CD1c-positive myeloid dendritic cell (primary cell): ENCODE measurements at regions not wholly inside any gene's neighbourhood (a gene's known extent, or its start where the extent isn't known, plus 50 kb on each side); places are given as distances from the start of the nearest gene placed in this dataset.

Experiments used
- DNase-seq: peaks from one replicate; pipeline ENCODE4 v3.0.0-alpha.2; 2016; ENCODE audit errors: extremely low spot score

DNA sequence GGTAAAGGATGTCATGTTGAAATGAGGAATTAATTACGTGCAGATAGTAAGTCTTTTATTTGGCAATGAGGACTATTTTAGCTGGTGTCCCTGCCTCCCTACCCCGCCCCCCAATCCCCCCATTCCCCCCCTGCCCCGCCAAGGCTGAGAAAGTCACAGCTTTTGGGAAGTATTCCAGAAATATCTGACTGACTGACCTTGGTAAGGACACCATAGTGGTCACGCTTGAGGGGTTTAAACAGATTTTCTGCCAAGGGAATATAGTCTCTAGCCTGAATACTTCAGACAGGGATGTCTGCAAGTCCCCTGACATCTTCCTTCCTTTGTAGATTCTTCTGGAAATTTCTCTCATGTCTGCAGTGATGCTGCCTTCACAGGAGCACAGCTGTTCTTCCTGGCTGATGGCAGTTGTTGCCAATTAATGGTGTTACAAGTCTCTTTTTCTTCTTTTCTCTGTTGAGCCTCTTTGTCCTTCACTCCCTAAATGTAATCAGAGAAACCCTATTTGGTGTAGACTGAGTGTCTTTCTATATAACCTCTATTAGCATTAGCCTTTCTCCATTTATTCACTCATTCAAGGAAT, 53.7 kb upstream of the MGAT5 start:
- DNase-seq = no peak

DNA sequence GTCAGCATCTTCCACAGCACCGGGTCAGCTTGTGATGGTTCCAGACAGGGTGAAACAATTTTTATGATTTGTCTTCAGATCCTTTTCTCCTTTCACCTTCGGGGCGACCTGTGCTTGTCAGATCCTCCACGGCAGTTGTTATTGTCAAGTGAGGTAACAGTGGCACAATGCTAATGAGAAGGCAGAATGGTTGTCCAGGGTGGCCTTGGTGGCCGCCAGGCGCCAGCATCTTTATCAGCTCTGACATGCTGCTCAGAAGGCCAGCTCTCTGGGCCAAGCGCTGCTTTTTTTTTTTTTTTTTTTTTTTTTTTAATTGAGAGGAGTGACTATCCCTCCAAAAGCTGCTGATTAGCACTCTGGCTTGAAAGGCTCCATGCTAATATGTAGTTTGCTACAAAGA, 52.3 kb upstream of the MGAT5 start:
- DNase-seq = no peak

GRCh38 chr2:134202371-134202770, 51.5 kb upstream of the MGAT5 start:
- DNase-seq = no peak

GRCh38 chr2:134203175-134203574, 50.7 kb upstream of the MGAT5 start:
- DNase-seq = no peak
